Neutrophil (primary cell): ENCODE measurements at regions not wholly inside any gene's neighbourhood (a gene's known extent, or its start where the extent isn't known, plus 50 kb on each side); places are given as distances from the start of the nearest gene placed in this dataset.

Experiments used
- H3K27ac ChIP-seq: fragments of 200-600 bp; sonication (generic); 2 replicates; pipeline ENCODE4 v1.5.1; 2016; ENCODE audit warnings: mild to moderate bottlenecking, moderate library complexity
- H3K27me3 ChIP-seq: fragments of 200-600 bp; sonication (generic); 2 replicates; pipeline ENCODE4 v1.6.0; 2016; ENCODE audit warnings: mild to moderate bottlenecking
- H3K36me3 ChIP-seq: fragments of 200-600 bp; sonication (generic); 2 replicates; pipeline ENCODE4 v1.5.1; 2017
- H3K4me1 ChIP-seq, 2 experiments: fragments of 200-600 bp in 1 of 2; sonication (generic) in 1 of 2; 1 replicate in 1 of 2; 2 replicates in 1 of 2; pipeline versions ENCODE4 v1.5.1 to v1.6.1; 2013 to 2016; ENCODE audit warnings: low read depth in 1 of 2, low read length in 1 of 2, mild to moderate bottlenecking in 1 of 2, moderate library complexity in 1 of 2; ENCODE audit not compliant: control insufficient read depth in 1 of 2, insufficient read depth in 1 of 2
- H3K4me3 ChIP-seq, 2 experiments: fragments of 200-600 bp in 1 of 2; sonication (generic) in 1 of 2; 1 replicate in 1 of 2; 2 replicates in 1 of 2; pipeline ENCODE4 v1.5.1; 2013 to 2016; ENCODE audit warnings: low read depth in 1 of 2, low read length in 1 of 2, mild to moderate bottlenecking in 1 of 2, moderate library complexity in 1 of 2
- H3K9me3 ChIP-seq: fragments of 200-600 bp; sonication (generic); 2 replicates; pipeline ENCODE4 v1.5.1; 2016
- CTCF ChIP-seq: fragments of 200-600 bp; sonication (generic); IDR thresholded peaks from 2 replicates; pipeline ENCODE4 v1.5.1; 2016; ENCODE audit warnings: antibody characterized with exemption

DNA sequence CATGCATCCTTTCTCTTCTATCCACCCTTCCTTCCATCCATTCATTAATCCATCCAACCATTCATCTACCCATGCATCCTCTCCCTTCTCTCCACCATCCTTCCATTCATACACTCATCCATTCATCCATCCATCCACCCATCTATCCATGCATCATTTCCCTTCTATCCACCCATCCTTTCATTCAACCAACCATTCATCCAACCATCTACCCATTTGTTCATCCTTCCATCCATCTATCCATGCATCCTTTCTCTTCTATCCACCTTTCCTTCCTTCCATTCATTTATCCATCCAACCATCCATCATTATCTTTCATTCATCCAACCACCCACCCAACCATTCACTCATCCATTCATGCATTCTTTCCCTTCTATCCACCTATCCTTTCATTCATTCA, 188.4 kb downstream of the NPHP4 start:
- Histone ChIP-seq H3K4me3 (no peak overlapping the region), H3K27ac (no peak overlapping the region), H3K9me3 (no peaks in the 10 kb centered on the region), H3K36me3 (no peaks in the 10 kb centered on the region), H3K4me1 (no peaks in the 10 kb centered on the region), H3K27me3 (no peaks in the 10 kb centered on the region)
- no peak for TF ChIP-seq CTCF

- Histone ChIP-seq H3K36me3 (no peaks in the 10 kb centered on the region), H3K4me1 (no peaks in the 10 kb centered on the region), H3K9me3 (no peaks in the 10 kb centered on the region), H3K27ac (no peak overlapping the region), H3K27me3 (peaks cover 10% of the 10 kb centered on the region), H3K4me3 (no peak overlapping the region)
- TF ChIP-seq CTCF = no peak
Observed at GRCh38 chr1:5802606-5803005, 189.6 kb downstream of the NPHP4 start.

DNA sequence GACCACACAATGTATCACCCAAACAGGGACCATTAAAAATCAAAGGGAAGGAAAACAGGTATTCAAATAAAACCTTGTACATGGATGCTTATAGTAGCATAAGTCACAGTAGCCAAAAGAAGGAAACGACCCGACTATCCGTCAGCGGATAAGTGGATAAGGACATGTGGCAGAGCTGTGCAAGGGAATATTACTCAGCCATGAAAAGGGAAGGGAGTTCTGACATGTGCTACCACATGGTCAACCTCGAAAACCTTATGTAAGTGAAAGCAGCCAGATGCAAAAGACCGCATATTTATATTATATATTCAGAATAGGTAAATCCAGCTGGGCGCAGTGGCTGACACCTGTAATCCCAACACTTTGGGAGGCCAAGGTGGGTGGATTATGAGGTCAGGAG, 193.3 kb downstream of the NPHP4 start:
- H3K36me3 ChIP-seq = no peaks in the 10 kb centered on the region
- peaks cover 16% of the 10 kb centered on the region for H3K27me3 ChIP-seq
- no peak overlapping the region for H3K27ac ChIP-seq
- H3K9me3 ChIP-seq = no peaks in the 10 kb centered on the region
- no peak for TF ChIP-seq CTCF
- no peak overlapping the region for H3K4me3 ChIP-seq
- no peaks in the 10 kb centered on the region for H3K4me1 ChIP-seq

- TF ChIP-seq CTCF = no peak
- no peak overlapping the region for H3K27ac ChIP-seq
- H3K36me3 ChIP-seq = no peaks in the 10 kb centered on the region
- H3K4me3 ChIP-seq = no peak overlapping the region
- no peaks in the 10 kb centered on the region for H3K9me3 ChIP-seq
- H3K27me3 ChIP-seq = peaks cover 16% of the 10 kb centered on the region
- no peaks in the 10 kb centered on the region for H3K4me1 ChIP-seq
Observed at GRCh38 chr1:5798151-5798730, 194.0 kb downstream of the NPHP4 start.

DNA sequence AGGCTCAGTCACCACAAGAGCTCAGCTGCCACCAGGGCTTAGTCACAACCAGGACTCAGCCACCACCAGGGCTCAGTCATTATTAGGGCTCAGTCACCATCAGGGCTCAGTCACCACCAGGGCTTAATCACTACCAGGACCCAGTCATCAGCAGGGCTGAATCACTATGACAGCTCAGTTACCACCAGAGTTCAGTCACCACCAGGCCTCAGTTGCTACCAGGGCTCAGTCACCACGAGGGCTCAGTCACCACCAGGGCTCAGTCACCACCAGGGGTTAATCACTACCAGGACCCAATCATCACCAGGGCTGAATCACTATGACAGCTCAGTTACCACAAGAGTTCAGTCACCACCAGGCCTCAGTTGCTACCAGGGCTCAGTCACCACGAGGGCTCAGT, 196.2 kb downstream of the NPHP4 start:
- TF ChIP-seq CTCF = no peak
- Histone ChIP-seq H3K27ac (no peak overlapping the region), H3K4me1 (no peaks in the 10 kb centered on the region), H3K9me3 (no peaks in the 10 kb centered on the region), H3K4me3 (no peak overlapping the region), H3K36me3 (no peaks in the 10 kb centered on the region), H3K27me3 (peaks cover 16% of the 10 kb centered on the region)

- Histone ChIP-seq H3K27ac (no peak overlapping the region), H3K27me3 (peaks cover 16% of the 10 kb centered on the region), H3K4me3 (no peak overlapping the region), H3K9me3 (no peaks in the 10 kb centered on the region), H3K4me1 (no peaks in the 10 kb centered on the region), H3K36me3 (no peaks in the 10 kb centered on the region)
- TF ChIP-seq CTCF = no peak
Observed at GRCh38 chr1:5794279-5794678, 197.9 kb downstream of the NPHP4 start.
